ENCODE measurements at regions not wholly inside any gene's neighbourhood (a gene's known extent, or its start where the extent isn't known, plus 50 kb on each side); places are given as distances from the start of the nearest gene placed in this dataset.
A peak's percentile ranks its signal among the peaks of the same experiment; 100 is the strongest.

- FAIRE-seq (no peak), DNase-seq (ENCODE audit: insufficient read length, low spot score) (no peak)
- TF ChIP-seq CTCF (IDR thresholded peaks at IDR 0.05; ENCODE audit: insufficient read depth, missing control alignments), result no peak
These were observed 68.1 kb upstream of the CPHXL start for GRCh38 chr16:75794426-75794825.

GRCh38 chr16:75798714-75799113 lies 72.4 kb upstream of the CPHXL start:
- FAIRE-seq, result no peak

GRCh38 chr16:75801307-75801706 lies 75.0 kb upstream of the CPHXL start:
- no peak for DNase-seq (ENCODE audit: insufficient read length, low spot score)
- TF ChIP-seq CTCF (IDR thresholded peaks at IDR 0.05; ENCODE audit: insufficient read depth, missing control alignments), result peak; percentile 42
- FAIRE-seq, result no peak

More at GRCh38 chr16:75798714-75799113, 72.4 kb upstream of the CPHXL start:
- no peak for TF ChIP-seq CTCF (IDR thresholded peaks at IDR 0.05; ENCODE audit: insufficient read depth, missing control alignments)
- DNase-seq (ENCODE audit: insufficient read length, low spot score), result no peak

GRCh38 chr16:75803753-75804152 lies 77.5 kb upstream of the CPHXL start:
- TF ChIP-seq CTCF (IDR thresholded peaks at IDR 0.05; ENCODE audit: insufficient read depth, missing control alignments), result no peak
- DNase-seq (ENCODE audit: insufficient read length, low spot score), result no peak
- FAIRE-seq, result no peak

GRCh38 chr16:75804368-75804767 lies 78.1 kb upstream of the CPHXL start:
- no peak for DNase-seq (ENCODE audit: insufficient read length, low spot score)
- FAIRE-seq, result no peak
- TF ChIP-seq CTCF (IDR thresholded peaks at IDR 0.05; ENCODE audit: insufficient read depth, missing control alignments), result no peak

GRCh38 chr16:75805946-75806345 lies 79.7 kb upstream of the CPHXL start:
- FAIRE-seq (no peak), DNase-seq (ENCODE audit: insufficient read length, low spot score) (no peak)
- TF ChIP-seq CTCF (IDR thresholded peaks at IDR 0.05; ENCODE audit: insufficient read depth, missing control alignments), result peak; percentile 10

GRCh38 chr16:75806487-75806886 lies 80.2 kb upstream of the CPHXL start:
- TF ChIP-seq CTCF (IDR thresholded peaks at IDR 0.05; ENCODE audit: insufficient read depth, missing control alignments), result no peak
- FAIRE-seq, result no peak
- DNase-seq (ENCODE audit: insufficient read length, low spot score), result no peak
